HG02610 (cell line): ENCODE measurements at regions not wholly inside any gene's neighbourhood (a gene's known extent, or its start where the extent isn't known, plus 50 kb on each side); places are given as distances from the start of the nearest gene placed in this dataset.

Source experiments
- ATAC-seq: cut with Tn5 transposase; IDR thresholded peaks from one replicate; pipeline ENCODE4 v1.9.1; 2021; ENCODE audit warnings: mild to moderate bottlenecking, moderate library complexity; ENCODE audit not compliant: unreplicated experiment

GRCh38 chr7:33750177-33750576, 155.2 kb upstream of the BMPER start:
- ATAC-seq: peak; percentile 90

- no peak for ATAC-seq
These were observed 153.9 kb upstream of the BMPER start for GRCh38 chr7:33751443-33751842.

DNA sequence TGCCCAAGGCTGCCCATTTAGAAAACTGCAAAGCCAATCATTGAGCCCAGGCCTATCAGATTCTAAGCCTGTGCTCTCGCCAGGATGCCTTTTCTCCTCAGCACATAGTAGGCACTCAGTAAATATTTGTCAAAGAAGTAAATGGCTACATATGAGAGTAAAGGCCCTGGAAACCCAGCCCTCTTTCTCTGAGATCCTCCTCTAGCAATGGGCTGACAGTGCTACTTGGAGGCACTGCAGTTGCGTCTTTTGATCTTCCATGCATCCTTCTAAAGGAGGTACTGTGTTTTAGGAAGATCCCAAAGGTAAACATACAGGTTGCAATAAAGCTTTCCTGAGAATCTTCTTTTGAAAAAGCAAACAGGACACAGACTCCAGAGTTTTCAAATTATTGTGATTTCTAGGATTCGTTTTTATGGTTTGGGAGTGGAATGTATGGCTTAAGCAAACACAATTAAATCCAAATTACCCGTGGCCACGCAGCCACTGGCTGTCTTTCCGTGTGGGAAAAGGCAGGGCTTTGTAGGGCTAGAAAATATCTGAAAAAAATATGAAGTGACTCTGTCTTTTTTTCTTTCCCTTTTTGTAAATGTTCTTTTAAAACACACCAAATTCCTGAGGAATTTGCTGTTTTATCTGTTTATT, 151.3 kb upstream of the BMPER start:
- ATAC-seq: no peak

DNA sequence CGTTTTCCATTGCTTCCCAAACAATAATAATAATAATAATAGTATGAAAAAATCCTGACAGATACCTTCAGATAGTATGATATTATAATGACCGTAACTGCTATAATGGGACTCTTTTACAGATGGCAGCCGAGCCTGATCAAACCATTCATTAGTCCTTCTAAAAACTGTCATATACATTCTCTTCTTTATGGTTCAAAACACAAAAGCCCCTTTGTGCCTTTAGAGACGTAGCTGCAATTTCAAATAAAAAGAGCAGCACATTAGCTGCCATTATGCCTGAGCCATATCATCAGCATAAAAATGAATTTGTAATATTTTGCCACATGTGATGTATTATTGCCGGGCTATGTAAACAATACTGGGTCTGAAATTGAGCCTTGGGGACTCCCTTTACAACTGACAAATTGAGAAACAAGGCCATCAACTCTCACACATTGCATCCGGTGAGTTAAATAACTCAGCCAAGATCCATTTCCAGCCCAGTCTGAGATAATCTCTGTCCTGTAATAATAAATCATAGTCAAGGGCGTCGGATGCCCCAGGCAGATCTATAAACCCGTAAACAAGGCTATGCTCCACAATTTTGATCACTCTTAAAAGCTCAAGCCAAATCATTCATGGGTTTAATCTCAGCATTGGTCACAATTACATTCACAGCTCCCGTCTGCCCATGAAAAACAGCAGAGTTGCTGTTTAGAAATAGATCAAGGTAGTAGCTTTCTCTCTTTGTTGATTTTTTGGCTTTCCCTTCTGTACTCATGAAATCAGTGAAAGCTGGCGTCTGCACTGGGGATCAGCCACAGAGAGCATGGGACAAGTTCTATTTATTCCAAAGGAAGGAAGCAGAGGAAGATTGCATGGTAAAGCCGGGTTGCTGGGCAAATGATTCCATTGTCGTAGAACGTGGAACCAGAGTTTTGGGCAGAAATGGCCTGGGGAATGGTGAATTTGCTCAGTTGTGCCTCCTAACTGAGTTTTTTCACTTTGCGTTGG, 150.1 kb upstream of the BMPER start:
- ATAC-seq: no peak

DNA sequence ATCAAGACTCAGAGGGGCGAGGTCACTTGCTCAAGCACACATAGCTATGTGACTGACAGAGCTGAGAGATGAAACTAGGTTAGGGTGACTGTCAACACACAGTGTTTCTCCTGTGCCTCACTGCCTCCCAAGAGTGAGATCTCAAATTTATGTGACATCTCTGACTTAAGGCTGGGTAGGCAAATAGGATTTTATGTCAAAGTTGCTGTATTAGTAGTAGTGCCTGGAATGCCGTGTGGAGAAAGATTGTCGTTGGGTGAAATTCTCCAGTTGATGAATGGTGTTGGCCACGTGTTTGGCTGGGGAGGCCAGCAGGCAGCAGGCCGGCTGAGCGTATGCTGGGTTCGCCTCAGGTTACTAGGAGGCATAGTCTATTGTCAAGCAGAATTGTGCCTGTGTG, 148.3 kb upstream of the BMPER start:
- ATAC-seq: no peak

GRCh38 chr7:33757563-33758165, 147.7 kb upstream of the BMPER start:
- ATAC-seq: no peak

DNA sequence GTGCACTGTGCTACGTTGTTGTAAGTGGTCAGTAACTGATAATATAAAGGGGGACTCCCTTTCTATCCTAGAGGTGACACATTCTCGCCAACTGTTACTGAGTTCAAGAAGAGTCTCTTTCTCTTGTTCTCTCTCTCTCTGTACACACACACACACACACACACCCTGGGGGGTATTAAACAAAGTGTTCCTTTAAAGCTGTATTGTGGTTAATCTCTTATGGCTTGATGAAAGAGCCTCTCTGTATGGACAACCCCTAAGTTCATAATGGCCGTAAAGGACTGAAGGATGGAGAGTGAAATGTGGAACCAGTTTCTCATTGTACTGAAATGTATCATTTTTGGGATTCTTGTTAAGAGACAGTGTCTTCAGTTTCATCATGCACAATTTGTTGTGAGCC, 145.2 kb upstream of the BMPER start:
- no peak for ATAC-seq

DNA sequence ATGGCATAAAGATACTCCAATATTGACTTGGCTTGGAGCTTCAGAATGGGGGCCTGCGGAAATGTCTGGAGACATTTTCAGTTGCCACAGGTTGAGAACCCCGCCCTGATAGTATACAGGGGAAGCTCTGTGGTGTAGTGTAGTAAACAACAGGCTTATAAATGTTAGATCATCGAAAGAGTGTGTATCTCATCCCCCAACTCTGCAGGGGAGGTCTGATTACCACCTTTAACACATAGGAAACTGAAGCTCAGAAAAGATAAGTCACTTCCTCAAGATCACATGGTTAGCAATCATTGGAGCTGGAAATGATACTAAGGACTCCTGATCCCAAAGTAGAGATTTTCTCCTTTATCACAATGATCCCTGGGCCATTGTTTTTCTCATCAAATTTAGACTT, 144.5 kb upstream of the BMPER start:
- no peak for ATAC-seq

DNA sequence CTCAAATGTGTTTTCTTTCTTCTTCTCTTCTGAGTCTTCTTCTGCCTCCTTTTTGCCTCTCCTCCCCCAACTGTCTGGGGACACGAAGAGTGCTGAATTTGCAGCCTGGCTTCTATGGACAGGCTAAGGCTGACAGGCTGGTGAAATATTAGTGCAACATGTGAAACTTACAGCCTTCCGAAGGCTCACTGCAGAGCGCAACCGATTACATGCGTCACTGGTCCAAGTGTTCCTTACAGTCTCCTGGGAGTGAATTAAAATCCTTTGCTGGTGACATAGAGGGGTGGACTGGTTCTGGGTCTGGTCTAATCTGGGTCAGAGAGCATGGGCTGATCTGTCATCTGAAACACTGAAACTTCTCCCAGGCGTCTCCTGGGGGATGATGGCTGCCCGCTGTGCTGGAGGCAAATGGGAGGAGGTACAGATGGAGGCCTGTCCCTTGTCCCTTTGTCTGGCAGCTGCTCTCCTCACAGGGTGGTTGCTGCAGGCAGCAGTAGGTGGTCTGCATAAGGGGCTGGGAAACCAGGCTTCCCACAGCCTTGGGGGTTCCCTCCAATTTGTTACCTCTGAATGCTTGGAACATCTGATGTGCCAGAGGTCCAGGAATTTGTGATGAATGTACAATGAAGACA, 143.8 kb upstream of the BMPER start:
- ATAC-seq: no peak

DNA sequence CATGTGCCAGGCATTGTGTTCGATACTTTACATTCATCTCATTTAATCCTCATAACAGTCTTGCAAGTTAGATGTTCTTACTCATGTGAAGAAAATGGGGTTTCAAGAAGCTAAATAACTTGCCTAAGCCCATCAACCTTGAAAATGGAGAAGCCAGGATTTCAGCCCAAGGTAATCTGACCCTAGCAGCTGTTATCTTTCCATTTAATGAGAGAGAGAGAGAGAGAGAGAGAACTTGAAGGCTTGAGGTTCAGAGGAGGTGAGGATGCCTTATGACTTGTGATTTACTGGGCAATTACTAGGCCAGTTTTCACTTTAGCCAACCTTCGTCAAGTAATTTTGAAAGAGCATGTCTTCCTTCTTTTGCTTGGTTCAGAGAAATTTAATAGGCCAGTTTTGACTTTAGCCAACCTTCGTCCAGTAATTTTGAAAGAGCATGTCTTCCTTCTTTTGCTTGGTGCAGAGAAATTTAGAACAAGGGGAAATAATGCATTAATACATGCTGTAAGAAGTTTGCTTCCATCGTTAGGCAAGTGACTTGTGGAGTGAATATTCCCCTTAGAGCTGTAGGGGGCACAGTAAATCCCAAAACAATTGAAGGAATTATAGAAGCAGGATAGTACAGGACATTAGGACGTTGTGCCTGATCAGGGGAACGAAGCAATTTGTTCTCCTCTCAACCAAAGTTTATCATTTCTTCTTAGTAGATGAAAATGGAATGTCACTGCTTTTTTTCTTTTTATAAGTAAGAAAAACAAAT, 143.0 kb upstream of the BMPER start:
- no peak for ATAC-seq

DNA sequence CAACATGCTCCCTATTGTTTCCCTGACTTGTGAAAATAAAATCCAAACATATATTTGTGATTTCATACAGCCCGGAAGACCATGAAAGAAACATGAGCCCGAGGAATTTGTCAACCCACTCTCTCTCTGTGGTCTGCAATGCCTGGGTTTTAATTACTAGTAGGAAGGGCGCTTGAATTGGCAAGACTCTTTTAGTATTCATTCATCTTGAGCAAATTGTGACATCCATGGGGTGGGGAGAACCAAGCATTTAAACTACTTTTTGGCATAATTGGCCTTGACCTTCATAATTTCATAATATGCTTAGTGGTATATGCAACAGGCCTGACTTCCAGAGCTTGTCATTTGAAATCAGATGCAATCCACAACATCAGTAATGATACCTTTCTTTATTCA, 142.4 kb upstream of the BMPER start:
- ATAC-seq: no peak

DNA sequence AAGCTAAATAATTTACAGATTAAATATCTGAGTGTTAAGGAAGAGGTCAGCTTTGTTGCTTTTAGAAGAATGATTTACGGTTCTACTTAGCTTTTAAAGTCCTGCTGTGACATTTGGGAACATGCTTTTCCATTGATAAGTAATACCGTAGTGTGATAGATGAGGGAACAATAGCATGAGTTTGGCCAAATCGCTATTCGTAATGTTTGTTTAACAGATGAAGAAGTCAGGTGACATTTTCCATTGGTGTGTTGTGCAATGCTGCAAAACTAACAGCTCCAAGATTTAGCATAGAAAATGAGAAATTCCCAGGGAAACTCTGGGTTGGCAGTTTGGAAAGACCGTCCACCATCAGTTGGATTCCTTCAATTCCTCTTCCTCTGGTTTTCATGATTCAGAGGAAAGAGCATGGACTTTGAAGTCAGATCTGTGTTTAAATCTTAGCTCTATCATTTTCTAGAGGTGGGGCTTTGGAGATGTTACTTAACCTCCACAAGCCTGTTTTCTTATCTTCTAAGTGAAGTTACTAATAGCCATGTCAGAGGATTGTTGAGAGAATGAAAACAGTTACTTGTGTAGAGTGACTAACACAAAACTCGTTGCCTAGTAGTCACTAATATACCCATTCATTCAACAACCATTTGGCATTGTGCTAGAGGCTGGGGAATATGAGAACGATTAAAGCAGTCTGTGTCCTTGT, 140.4 kb upstream of the BMPER start:
- no peak for ATAC-seq

DNA sequence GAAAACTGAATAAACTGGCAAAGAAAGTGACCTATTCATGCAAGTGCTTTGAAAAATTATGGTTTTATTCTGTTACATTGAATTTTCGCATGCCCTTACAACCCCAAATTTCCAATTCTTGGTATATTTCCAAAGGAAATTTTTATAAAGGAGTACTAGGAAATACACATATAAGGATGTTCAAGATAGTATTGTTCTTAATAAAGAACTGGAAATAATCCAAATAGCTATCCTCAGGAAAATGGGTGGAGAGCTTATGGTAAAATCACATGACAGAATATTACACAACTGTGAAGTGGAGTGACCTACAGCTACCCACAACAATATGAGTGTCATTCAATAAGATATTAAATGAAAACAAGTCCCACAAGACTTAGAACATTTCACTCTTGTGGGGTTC, 138.9 kb upstream of the BMPER start:
- ATAC-seq: no peak

- no peak for ATAC-seq
These were observed 135.4 kb upstream of the BMPER start for GRCh38 chr7:33769930-33770329.

GRCh38 chr7:33770576-33770975, 134.8 kb upstream of the BMPER start:
- ATAC-seq: no peak

DNA sequence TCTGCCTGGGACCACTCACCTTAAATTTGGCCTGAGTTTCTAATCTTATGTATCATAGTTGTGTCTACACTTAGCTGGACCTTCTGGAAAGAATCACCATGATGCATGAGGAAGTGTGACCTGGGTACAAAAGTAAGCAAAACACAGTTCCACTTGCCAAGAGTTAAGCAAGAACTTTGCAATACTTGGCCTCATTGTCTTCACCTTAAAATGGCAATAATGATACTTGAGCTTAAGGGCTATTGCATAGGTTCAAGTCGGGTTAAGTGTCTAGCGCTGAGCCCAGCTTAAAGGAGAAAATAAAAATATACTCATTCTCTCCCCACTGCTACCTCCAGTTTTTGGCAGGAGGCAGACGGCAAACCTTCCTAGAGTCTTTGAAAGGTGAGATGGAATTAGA, 133.9 kb upstream of the BMPER start:
- ATAC-seq: no peak

DNA sequence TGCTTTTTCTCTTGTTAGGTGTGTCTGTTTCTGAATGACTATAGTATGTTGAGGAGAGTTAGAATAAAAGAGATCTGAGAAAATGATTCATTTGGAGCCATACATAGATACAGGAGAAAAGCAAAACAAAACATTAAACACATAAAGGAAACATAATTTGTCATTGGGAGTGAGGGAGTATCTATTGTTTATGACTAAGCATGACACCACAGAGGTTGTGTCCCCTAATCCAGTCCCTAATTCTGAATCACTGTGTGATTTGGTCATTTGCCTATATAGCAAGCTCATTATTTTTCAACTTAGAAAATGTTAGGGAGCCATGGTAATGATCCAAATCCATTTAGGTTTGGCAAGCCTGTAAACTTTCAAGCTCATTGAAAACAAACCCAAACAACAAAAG, 132.3 kb upstream of the BMPER start:
- no peak for ATAC-seq

DNA sequence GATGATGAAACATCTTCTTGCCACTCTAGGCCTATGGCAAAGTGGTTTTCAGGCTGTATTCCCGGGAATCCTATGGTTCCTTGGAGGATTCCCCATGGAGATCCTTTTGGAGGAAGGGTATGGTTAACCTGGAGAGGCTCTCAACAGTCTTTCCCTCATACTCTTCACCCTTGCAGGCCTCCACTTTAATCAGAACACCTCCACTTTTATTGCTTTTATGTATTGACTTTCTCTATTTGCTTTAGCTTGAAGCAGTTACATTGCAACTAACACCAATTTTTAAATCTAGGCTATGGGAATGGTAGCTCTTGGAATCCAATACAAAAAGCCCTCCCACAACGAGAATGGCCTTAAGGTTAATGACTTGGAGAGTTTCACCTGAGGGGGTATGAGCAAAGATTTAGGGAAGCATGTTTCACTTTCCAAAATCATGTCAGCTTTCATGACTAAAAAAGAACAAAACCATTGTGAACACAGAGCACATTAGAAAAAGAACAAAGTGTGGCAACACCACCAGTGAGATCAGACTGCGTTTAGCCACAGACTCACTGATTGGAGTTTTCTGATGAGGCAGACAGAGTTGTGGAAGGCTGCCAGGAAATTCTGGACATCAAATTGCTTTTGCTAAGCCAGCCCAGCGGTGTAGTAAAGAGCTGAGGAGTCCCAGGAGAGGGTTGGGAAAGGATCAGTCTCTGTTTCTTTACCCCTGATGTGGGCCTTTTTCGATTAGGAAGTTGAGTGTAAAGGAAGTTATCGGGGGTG, 130.4 kb upstream of the BMPER start:
- ATAC-seq: no peak

DNA sequence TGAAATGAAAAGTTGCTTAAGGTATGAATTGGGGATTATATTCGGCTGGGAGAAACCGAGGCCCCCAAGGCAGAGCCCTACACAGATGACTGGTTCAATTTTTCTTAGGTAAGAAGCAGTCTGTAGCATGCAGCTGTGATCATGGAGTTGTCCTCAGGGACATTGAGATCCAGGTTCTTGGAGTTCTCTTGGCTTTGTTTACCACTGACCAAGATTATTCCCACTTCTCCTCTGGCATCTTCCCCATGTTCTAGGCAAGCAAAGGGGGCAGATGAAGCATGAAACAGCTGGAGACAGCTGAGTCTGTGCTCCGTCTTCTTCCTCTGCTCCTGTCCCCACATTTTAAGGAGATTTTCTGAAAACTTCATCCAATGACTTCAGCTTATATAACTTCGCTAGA, 129.5 kb upstream of the BMPER start:
- ATAC-seq: no peak
